CD4-positive, alpha-beta T cell treated with Interleukin-4 for 4 hours (primary cell): ENCODE measurements at regions not wholly inside any gene's neighbourhood (a gene's known extent, or its start where the extent isn't known, plus 50 kb on each side); places are given as distances from the start of the nearest gene placed in this dataset.

Source experiments
- DNase-seq: peaks from one replicate; pipeline ENCODE4 v3.0.0-alpha.2; 2020

DNA sequence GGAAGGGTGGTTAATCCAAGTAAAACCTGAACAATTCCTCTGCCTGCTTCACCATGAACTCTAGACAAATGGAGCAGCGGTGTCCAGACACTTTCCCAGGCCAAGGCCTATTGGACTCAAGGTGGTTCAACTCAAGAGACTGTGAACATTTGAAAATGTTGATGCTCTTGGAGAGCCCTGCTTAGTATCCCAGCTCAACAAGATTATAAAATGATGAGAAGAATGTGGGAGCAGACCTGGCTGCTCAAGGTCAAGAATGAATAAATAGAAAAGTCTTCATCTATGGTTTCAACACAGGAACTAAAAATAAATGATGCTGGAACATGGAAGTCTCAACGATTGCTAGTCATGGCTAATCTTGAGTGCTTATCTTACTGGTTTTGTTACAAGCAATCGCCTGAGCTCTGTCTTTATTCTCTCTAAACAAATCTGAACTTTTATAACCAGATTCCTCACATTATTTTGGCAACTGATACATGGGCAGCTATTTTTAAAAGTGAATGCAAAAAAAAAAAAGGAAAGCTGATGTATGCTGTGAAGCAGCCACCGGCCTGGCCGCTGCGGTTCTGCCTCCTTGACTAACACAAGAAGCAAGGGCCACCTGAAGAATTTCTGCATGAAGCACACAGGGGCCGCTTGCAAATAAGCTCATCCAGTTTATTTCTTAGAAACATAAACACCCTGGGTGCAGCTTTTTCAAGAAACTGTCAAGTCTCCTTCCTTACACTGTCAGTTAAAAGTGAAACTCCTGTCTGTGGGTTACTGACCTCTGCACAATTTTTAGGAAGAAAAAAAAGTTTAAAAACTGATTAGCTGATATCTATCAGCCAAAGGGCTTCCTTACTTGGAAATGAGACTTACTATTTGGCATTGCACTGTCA lies 120.1 kb upstream of the ARHGEF3 start:
- DNase-seq: peak; percentile 79

- DNase-seq: no peak
Measured at GRCh38 chr3:56919797-56920195, 118.0 kb upstream of the ARHGEF3 start.

DNA sequence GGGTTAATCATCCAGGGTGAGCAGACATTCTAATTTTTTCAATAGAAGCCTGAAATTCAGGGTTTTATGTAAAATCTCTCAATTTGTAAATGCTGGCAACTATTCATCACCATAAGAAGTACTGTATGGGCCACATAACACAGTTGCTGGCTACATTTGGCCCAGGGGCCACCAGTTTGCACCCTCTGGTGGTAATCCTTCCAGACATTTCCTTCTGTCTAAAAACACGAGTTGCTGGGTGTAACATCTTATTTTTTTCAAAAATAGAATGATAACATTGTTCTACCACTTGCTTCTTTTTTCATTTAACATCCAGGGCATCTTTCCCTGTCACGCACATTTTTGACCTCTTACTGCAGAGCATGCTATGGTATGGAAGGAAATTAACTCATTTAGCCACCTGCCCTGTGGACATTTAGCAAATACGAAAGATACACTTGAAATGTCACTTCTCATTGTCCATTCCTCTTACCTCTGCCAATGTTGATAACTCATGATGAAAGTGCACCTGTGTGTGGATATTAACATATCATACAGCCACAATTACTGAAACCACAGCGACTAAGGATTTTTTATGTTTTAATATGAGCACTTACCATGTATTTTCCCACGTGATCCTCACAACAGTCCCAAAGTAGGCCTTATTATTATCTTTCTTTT lies 117.5 kb upstream of the ARHGEF3 start:
- peak; percentile 39 for DNase-seq

DNA sequence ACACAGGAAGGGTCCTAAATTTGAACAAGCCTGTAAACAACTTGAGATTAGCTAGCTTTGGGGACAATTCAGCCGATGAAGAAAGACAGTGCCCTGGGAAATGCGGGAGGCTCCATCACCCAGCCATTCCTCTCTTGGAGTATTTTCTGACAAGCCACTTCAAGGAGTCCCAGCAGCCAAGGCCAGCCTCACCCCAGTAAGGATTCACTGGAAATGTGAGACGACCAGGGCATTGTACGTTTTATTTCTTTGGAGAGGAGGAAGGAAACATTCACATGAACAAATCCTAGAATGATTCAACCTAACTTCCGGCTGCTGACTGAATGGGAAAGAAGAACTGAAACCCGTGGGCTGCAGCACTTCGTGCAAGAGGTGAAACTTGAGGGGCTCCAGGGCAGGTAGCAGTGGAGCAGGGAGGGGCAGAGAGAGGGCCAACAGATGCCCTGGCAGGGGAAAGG lies 116.4 kb upstream of the ARHGEF3 start:
- peak; percentile 24 for DNase-seq

DNA sequence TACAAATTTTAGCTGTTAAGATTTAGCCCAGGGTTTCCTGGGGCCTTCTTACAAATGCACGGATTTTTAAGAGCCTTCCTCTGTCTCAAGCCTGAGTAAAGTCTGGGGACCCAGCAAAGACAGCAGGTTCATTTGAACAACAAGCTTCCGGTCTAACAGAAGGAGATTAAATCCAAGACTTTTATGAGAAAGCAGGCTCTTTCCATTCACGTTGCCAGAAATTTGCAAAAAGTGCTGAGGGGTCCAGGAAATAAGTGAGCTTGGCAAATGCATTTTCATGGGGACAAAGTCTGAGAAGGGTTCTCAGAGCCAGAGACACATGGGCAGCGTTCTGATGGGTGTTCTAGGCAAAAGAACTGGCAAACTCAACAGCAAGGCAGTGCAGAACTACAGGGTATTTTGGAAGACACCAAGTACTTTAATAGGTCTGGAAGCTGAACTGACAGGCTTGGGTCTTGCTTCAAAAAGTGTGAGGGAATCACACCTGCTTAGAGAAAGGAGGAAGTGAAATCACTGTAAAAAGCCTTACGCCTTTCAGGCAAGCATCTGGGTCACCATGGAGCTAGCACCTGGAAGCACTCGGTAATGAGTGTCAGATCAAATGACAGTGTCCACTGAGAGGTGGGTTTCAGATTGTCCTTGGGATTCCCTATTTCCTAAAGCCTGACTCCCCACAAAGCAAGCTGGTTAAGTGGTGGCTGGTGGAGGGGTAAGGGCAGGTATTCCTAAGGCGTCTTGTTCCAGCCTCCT lies 115.8 kb upstream of the ARHGEF3 start:
- DNase-seq: peak; percentile 35

GRCh38 chr3:56916716-56917360 lies 115.1 kb upstream of the ARHGEF3 start:
- peak; percentile 26 for DNase-seq

DNA sequence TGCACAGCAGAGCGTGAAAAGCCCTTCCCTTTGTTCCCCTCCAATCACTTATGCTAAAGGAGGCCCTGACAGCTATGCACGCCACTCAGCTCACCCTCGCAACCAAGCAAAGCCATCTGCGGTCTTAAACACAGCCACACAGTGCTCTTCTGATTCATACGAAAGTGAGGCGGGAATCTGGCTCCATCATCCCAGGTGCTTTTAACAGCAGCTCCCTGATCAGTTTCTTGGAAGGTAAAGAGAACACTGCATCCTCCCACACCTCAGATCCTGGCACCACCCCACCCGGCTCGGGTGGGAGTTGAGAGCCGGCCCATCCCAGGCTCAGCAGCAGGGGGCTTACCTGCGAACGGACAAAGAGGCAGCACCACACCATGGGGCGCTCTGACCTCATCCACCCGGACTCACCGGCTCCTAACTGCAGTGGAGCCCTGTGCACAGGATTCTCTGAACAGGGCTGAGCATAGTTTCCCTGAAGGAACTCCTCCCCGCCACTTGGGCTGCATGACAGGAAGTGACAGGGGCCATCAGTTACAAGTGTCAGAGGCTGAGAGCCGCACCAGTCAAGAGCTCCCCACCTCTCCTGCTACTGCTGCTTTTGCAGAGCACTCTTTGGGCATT lies 114.3 kb upstream of the ARHGEF3 start:
- DNase-seq: peak; percentile 83

DNA sequence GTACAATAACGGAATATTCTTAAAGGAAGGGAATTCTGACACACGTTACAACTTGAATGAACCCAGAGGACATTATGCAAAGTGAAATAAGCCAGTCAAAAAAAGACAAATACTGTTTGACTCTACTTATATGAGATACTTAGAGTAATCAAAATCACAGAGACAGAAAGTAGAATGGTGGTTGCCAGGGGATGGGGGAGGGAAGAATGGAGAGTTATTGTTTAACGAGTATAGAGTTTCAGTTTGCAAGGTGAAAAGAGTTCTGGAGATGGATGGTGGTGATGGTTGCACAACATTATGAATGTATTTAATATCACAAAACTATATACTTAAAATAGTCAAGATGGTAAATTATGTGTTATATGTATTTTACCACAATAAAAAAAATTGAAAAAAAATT lies 112.9 kb upstream of the ARHGEF3 start:
- DNase-seq: no peak

DNA sequence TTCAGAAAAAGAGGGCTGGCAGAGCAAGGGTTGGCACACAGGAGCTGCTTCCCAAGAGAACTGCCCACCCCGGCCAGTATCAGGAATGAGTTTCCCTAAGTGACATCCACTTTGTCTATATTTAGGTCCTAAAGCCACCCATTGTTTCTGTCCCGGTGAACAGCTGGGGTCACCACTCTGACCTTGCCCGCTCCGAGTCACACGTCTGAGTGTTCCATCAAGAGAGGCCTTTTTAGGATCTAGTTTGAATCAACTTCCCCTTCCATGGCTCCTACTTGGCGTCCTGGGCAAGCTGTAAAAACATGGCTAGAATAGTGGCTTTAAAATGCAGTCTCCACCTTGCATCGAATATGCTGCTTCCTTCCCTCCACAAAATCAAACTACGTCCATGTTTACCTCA lies 109.6 kb upstream of the ARHGEF3 start:
- no peak for DNase-seq

- DNase-seq: no peak
Measured at GRCh38 chr3:56909349-56909748, 107.6 kb upstream of the ARHGEF3 start.

DNA sequence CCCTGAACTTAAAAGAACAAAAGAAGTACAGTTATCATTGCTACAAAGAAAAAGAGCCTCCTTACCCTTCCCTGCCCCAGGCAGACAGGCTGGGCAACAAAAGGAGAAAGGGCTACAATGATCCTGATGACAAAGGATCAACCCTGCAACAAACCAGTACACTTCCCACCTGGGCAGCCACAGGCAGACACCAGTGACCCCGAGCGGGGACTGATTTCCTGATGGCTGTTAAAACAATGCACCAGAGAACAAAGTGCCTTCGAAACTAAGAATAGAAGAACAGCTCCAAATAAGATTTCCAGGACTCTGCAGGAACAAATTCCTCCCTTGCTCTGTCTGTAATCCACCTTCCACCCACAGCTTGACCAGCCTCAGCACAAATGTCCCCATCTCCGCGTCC lies 106.3 kb upstream of the ARHGEF3 start:
- no peak for DNase-seq

DNA sequence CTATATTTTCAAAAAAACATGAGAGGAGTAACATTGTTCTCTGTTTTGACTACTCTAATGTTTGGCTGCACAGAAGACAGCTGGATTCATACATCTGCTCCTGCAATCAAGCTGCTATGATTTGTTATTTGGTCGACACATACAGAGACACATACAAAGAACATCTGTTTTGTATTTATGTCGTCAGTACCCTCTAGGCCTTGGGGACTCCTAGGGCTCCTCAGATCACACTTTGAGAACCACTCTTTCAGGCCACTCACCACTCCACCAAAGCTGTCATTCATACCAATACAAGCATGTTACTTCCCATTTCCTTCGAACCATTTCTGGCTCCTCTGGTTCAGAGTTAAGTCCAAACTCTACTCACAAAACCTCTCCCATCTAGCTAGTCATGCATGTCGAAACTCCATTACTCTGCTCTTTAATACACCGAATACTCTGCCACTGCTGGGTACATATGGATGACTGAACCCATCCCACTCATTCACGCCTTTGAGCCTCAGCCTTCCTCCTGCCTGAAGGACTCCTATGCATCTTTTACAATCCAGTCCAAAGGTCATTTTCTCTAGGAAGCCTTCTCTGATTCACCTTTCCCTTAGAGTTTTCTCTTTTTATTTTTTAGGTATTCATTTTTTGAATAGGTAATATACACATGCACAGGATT lies 102.9 kb upstream of the ARHGEF3 start:
- DNase-seq: no peak

DNA sequence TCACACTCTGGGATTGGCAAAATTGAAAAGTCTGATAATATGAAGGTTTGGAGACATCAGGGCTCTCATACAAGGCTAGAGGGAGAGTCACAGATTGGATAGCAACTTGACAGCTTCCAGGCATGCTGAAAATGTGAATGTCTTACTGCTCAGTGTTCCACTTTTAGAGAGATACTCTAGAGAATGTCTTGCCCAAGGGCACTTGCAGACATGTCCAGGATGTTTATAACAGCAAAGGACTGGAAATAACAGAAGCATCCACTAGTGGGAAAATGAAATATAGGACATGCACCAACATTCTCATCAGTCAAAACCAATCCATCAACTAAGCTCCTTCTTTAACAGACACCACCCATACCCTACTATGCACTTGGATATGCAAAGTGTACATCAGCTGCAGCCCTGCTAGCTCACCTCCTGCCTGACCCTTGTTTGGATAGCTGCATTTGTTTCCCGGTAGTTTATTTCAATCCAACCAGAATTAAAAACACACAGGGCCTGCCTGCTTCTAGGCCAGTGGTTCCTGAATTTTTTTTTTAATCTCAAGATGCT lies 101.6 kb upstream of the ARHGEF3 start:
- DNase-seq: no peak

GRCh38 chr3:56902468-56903160 lies 100.9 kb upstream of the ARHGEF3 start:
- DNase-seq: no peak

DNA sequence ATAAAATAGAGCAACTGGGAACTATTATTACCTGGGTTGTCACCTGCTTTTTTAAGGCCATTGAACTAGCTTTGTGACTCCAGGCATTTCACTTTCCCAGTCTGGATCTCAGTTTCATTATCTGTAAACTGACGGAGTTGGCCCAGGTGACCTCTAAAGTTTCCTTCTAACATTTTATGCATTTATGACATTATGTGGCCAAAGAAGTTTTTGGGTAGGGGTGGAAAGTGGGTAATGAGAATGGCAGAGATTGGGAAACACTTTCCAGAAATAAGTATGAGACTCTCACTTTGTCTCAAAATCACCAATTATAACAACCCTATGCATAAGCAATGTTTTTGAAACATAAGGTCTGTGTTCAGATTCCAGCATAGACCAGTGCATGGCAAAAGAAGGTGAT lies 99.1 kb upstream of the ARHGEF3 start:
- DNase-seq: no peak

DNA sequence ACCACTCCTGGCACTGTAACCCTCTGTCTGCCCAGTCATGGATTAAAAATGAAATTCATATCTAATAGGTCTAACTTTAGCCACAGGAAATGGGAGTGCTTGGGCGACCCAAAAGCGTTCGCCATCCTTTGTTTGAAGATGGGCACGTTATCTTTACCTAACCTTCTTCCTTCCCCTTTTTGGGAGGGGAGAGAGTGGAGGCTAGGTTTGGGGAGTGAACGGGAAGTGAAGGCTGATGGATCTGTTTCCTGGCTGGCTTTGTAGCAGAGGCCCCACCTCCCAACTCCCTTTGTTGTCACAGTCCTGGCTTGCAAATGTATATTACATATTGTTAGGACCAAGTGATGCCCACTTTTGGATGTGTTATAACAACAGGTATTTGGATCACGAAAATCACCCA lies 98.1 kb upstream of the ARHGEF3 start:
- no peak for DNase-seq

DNA sequence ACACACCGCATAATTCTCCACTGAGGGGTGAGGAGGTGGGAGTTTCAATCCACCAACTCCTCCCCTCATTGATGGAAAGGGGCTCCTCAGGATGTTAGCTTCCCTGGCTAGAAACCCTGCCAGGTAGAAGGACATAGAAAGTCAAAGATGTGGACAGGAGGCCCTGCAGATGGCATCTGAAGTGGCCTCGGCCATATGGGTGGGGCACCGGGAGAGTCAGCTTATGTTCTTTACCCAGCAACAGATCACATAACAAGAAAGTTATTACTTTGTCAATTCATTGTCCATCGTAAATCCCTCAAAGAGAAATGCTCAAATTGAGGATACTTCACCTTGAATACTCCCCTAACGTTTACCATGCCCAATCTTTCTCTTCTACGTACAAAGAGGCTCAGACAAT lies 97.3 kb upstream of the ARHGEF3 start:
- DNase-seq: no peak

- no peak for DNase-seq
Measured at GRCh38 chr3:56896357-56896756, 94.6 kb upstream of the ARHGEF3 start.

DNA sequence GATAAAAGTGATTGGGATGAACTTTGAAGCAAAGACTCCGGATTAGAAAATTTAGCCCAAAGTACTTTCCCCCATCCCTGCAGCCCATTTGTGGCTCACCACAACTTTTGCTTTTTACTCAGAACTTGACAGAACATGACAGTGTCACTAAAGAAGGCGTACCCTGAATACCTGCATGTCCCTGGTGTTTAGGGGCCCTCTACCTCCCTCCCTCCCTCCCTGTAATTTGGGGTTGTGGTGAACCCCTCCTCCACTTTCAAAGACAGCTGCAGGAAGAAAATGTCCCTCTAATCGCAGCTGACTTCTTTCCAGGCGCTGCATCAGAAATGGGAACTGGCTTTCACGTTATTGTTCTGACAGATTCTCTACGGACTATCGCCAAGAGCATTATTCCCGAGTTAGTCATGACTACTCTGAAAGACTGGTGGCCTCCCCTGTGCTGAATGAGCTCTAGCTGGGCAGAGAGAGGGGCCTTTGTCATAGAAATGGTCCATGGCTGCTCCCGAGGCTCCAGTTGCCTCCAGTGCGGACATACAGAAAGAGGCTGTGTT lies 93.2 kb upstream of the ARHGEF3 start:
- DNase-seq: peak; percentile 43

GRCh38 chr3:56890448-56891091 lies 88.8 kb upstream of the ARHGEF3 start:
- peak; percentile 68 for DNase-seq
